HepG2 (cell line): ENCODE measurements at regions not wholly inside any gene's neighbourhood (a gene's known extent, or its start where the extent isn't known, plus 50 kb on each side); places are given as distances from the start of the nearest gene placed in this dataset.
A peak's percentile ranks its signal among the peaks of the same experiment; 100 is the strongest.

Source experiments
- ATAC-seq: fragments of 200-7000 bp; cut with Tn5 transposase; 3 replicates; pipeline ENCODE4 v1.9.1; 2020; ENCODE audit warnings: mild to moderate bottlenecking, moderate library complexity
- BruUV-seq: library from RNA; stranded (reverse); fragments of 400-500 nt; replicated peaks from 2 replicates; lab custom pipeline; 2021; lab: Mats Ljungman, UMichigan
- CTCF ChIA-PET: fragments of 300-600 bp; formaldehyde crosslinking; extraction: SDS; loops from one replicate; lab custom pipeline; 2021; ENCODE audit warnings: low total read pairs, inconsistent platforms, low intra/inter-chr PET ratio; lab: Yijun Ruan, JAX
- POLR2A ChIA-PET: fragments of 350-600 bp; sonication (Branson Sonifier 250); formaldehyde crosslinking; loops from one replicate; lab custom pipeline; 2020; ENCODE audit warnings: antibody characterized with exemption, inconsistent platforms; lab: Yijun Ruan, JAX
- DNase-seq: peaks from one replicate; pipeline ENCODE4 v3.0.0-alpha.2; 2015; ENCODE audit warnings: low spot score
- FAIRE-seq: peaks from 3 replicates; lab custom pipeline; 2011; peaks lifted over from hg19 to GRCh38; lab: Jason Lieb, UNC
- H2AFZ ChIP-seq: one replicate; pipeline ENCODE4 v1.6.1; 2011; ENCODE audit warnings: low read length, inconsistent platforms
- H3K27ac ChIP-seq: fragments of 300-600 bp; 3 replicates; pipeline ENCODE4 v1.8.0; 2011; ENCODE audit warnings: mixed run types, mild to moderate bottlenecking, mixed read lengths, low read length, inconsistent platforms; ENCODE audit not compliant: insufficient read depth; ENCODE audit errors: extremely low read length
- H3K27me3 ChIP-seq, 2 experiments: fragments of 200-600 bp in 1 of 2; 2 replicates in 1 of 2; 3 replicates in 1 of 2; pipeline versions ENCODE4 v1.6.0 to v1.8.0; 2011; ENCODE audit warnings: low read length in 2 of 2, mild to moderate bottlenecking in 2 of 2, moderate library complexity in 2 of 2, inconsistent platforms in 1 of 2; ENCODE audit not compliant: insufficient read depth in 2 of 2, control insufficient read depth in 1 of 2
- H3K36me3 ChIP-seq, 2 experiments: fragments of 200-600 bp in 1 of 2; replicated peaks in 1 of 2; 2 replicates in 1 of 2; 3 replicates in 1 of 2; pipeline versions ENCODE4 v1.5.1 to v1.8.0; 2011; ENCODE audit warnings: low read length in 2 of 2, inconsistent platforms in 1 of 2; ENCODE audit not compliant: insufficient read depth in 2 of 2, control insufficient read depth in 1 of 2
- H3K4me1 ChIP-seq: 2 replicates; pipeline ENCODE4 v1.5.1; 2012; ENCODE audit warnings: low read length, inconsistent platforms; ENCODE audit not compliant: insufficient read depth
- H3K4me2 ChIP-seq: 2 replicates; pipeline ENCODE4 v1.6.0; 2011; ENCODE audit warnings: low read depth, low read length, inconsistent platforms
- H3K4me3 ChIP-seq, 3 experiments: fragments of 200-600 bp in 1 of 3; sonication (generic), shearing (Covaris generic) in 1 of 3; replicated peaks in 1 of 3; 2 replicates each; pipeline ENCODE4 v1.5.1; 2011 to 2016; ENCODE audit warnings: low read length in 3 of 3, inconsistent platforms in 2 of 3, low read depth in 2 of 3, mild to moderate bottlenecking in 2 of 3, control low read depth in 1 of 3, mixed read lengths in 1 of 3; ENCODE audit not compliant: insufficient read depth in 1 of 3
- H3K79me2 ChIP-seq: one replicate; pipeline ENCODE4 v1.6.1; 2011; ENCODE audit warnings: low read length, inconsistent platforms; ENCODE audit not compliant: insufficient read depth
- H3K9ac ChIP-seq: 2 replicates; pipeline ENCODE4 v1.6.0; 2011; ENCODE audit warnings: mild to moderate bottlenecking, low read depth, low read length, inconsistent platforms; ENCODE audit not compliant: insufficient read depth
- H3K9me3 ChIP-seq: 2 replicates; pipeline ENCODE4 v1.5.1; 2012; ENCODE audit warnings: mild to moderate bottlenecking, low read length
- H4K20me1 ChIP-seq: 2 replicates; pipeline ENCODE4 v1.6.0; 2011; ENCODE audit warnings: inconsistent platforms, mild to moderate bottlenecking, low read length, moderate library complexity; ENCODE audit not compliant: insufficient read depth
- MAFF ChIP-seq: IDR thresholded peaks from 2 replicates; pipeline ENCODE4 v1.6.1; 2011; ENCODE audit warnings: low read depth, low read length, improper control_type of control experiment
- MAFK ChIP-seq, 2 experiments: IDR thresholded peaks in 1 of 2; conservative IDR thresholded peaks in 1 of 2; 2 replicates each; pipeline ENCODE4 v1.6.1; 2011; ENCODE audit warnings: improper control_type of control experiment in 2 of 2, low read length in 2 of 2
- SAP130 ChIP-seq: IDR thresholded peaks from 2 replicates; pipeline ENCODE4 v1.6.1; 2016; ENCODE audit warnings: low read depth
- ZNF607 ChIP-seq: sonication (generic); formaldehyde crosslinking; IDR thresholded peaks from 2 replicates; pipeline ENCODE4 v1.5.1; 2020; ENCODE audit warnings: missing genetic modification reagents, mild to moderate bottlenecking, borderline replicate concordance
- ZNF768 ChIP-seq: sonication (generic); formaldehyde crosslinking; IDR thresholded peaks from 2 replicates; pipeline ENCODE4 v1.4.0; 2020; ENCODE audit warnings: missing genetic modification reagents
- WGBS: methylation state at CpG from one replicate; pipeline ENCODE4 v1.1.6; 2017; ENCODE audit warnings: low lambda C conversion rate; 5-methylcytosine and 5-hydroxymethylcytosine counted together
- in situ Hi-C: cut with HindIII; loops from 2 replicates; pipeline ENCODE4 v1.10.0; 2017; ENCODE audit warnings: low pct_unique_long_range_greater_than_20kb; ENCODE audit not compliant: extremely low pct_ligation_motif_present
- intact Hi-C: fragments of 100-400 bp; cut with micrococcal nuclease; formaldehyde crosslinking; loops from one replicate; pipeline ENCODE4 v1.10.0; 2022; ENCODE audit not compliant: unreplicated experiment

- H3K9ac ChIP-seq: no peak overlapping the region
- in situ Hi-C loops: no loop called here
Observed at GRCh38 chr9:129455151-129455995, 165.5 kb downstream of the C9orf50 start.

DNA sequence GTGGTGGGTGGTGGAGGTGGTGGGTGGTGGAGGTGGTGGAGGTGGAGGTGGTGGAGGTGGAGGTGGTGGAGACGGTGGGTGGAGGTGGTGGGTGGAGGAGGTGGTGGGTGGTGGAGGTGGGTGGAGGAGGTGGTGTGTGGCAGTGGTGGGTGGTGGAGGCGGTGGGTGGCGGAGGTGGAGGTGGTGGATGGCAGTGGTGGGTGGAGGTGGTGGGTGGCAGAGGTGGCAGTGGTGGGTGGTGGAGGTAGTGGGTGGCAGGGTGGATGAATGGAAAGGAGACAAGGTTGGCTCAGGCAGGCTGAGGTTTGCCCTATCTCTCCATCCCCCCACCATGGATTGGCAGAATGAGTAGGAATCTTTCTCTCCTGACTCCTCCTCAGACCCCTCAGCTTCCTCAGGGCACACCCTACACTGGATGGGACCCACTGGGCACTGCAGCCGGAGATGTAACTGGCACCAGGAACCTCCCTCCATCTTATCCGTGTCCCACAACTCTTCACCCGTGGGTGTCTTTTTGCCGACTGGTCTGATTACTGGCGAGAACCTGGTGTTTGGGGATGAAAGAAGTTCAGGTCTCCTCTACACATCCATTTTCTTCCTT lies 166.3 kb downstream of the C9orf50 start:
- 61% methylated on average over 7 of the region's 8 CpGs for WGBS
- FAIRE-seq (no peak), DNase-seq (no peak), ATAC-seq (no peak)
- TF ChIP-seq ZNF607 (CRISPR knock-in tag) (no peak), MAFF (peak; percentile 5; the same call in 1 of the 2 replicates), MAFK (conservative IDR thresholded peaks at IDR 0.05 in 1 of 2, IDR thresholded peaks at IDR 0.05 in 1 of 2; ENCODE audit: low read length in 2 of 2) (peak; percentile 31 to 43; a peak in 2 of 4 replicates)
- Histone ChIP-seq H3K27ac (no peak overlapping the region), H3K27me3 (peaks cover 0 to 19% of the 10 kb centered on the region in 2 experiments; a peak in 3 of 5 replicates), H4K20me1 (no peaks in the 10 kb centered on the region), H3K36me3 (no peaks in the 10 kb centered on the region), H3K4me1 (peaks cover 37% of the 10 kb centered on the region), H3K9me3 (no peaks in the 10 kb centered on the region), H3K79me2 (no peaks in the 10 kb centered on the region), H3K4me3 (no peak overlapping the region), H3K9ac (no peak overlapping the region), H2AFZ (no peak overlapping the region), H3K4me2 (no peak overlapping the region)
- intact Hi-C loops (no loop called here), in situ Hi-C loops (no loop called here)
- BruUV-seq: no TSS peak
- ChIA-PET POLR2A (no interaction called here), CTCF (no interaction called here)

More at GRCh38 chr9:129455151-129455995, 165.5 kb downstream of the C9orf50 start:
- Histone ChIP-seq H3K27me3 (peaks cover 0 to 16% of the 10 kb centered on the region in 2 experiments; a peak in 3 of 5 replicates), H3K4me3 (no peak overlapping the region), H3K4me2 (no peak overlapping the region), H3K27ac (no peak overlapping the region), H3K4me1 (peaks cover 42% of the 10 kb centered on the region), H4K20me1 (no peaks in the 10 kb centered on the region), H3K36me3 (no peaks in the 10 kb centered on the region), H3K79me2 (no peaks in the 10 kb centered on the region), H3K9me3 (no peaks in the 10 kb centered on the region), H2AFZ (no peak overlapping the region)
- TF ChIP-seq ZNF768 (CRISPR knock-in tag) (peak; percentile 90), SAP130 (CRISPR knock-in tag) (no peak)
- ChIA-PET POLR2A (no interaction called here), CTCF (no interaction called here)
- 45% methylated on average over 10 of the region's 20 CpGs for WGBS
- intact Hi-C loops: no loop called here
- DNase-seq: no peak
- no peak for FAIRE-seq
- ATAC-seq: no peak
- BruUV-seq: no TSS peak
